IPS-18a (cell line): ENCODE measurements at regions not wholly inside any gene's neighbourhood (a gene's known extent, or its start where the extent isn't known, plus 50 kb on each side); places are given as distances from the start of the nearest gene placed in this dataset.

Experiments
- H3K27ac ChIP-seq: one replicate; pipeline ENCODE4 v1.5.1; 2013; ENCODE audit warnings: low read length
- H3K27me3 ChIP-seq: one replicate; pipeline ENCODE4 v1.6.1; 2013; ENCODE audit warnings: mild to moderate bottlenecking, low read length; ENCODE audit not compliant: control insufficient read depth, insufficient read depth
- H3K36me3 ChIP-seq: one replicate; pipeline ENCODE4 v1.6.1; 2013; ENCODE audit warnings: low read depth, low read length; ENCODE audit not compliant: control insufficient read depth
- H3K4me1 ChIP-seq: one replicate; pipeline ENCODE4 v1.6.1; 2013; ENCODE audit warnings: low read depth, low read length; ENCODE audit not compliant: control insufficient read depth
- H3K4me3 ChIP-seq: one replicate; pipeline ENCODE4 v1.5.1; 2013; ENCODE audit warnings: low read length
- H3K9ac ChIP-seq: one replicate; pipeline ENCODE4 v1.6.1; 2013; ENCODE audit warnings: mild to moderate bottlenecking, low read length, moderate library complexity
- H3K9me3 ChIP-seq: one replicate; pipeline ENCODE4 v1.6.1; 2013; ENCODE audit warnings: low read depth, low read length; ENCODE audit not compliant: control insufficient read depth

DNA sequence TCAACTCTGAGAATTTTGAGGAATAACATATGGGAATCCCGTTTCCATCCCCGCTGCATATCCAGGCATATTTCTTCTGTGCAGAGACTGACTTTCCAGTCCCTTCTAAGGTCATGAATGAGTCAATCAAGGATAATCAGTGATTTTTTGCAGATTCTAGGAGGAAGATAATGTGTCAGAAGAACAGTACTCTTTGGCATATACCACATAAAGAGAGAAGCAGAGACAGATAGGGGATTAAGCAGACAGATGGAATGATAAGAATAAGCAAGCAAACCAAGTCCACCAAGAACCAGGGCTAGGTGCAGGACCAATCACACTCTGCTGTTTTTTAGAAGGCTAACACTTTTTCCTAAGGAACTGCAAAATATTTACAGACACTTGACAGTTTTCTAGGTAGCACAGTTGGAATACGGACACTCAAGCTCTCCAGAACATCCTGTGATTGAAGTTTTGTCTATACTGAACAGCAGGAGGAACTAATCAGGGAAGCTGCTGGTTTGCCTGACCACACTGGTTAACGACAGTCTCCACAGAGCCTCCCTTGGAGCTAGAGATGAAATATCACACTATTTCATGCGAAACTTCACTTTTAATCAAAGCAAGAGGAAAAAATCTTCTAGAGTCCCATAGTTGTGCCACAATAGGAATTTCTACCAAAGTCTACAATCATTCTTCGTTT is 450.0 kb upstream of the KCNMB2 start:
- no peaks in the 10 kb centered on the region for H3K27me3 ChIP-seq
- H3K9ac ChIP-seq, result no peak overlapping the region
- H3K36me3 ChIP-seq, result no peaks in the 10 kb centered on the region
- peaks cover 22% of the 10 kb centered on the region for H3K4me1 ChIP-seq
- H3K27ac ChIP-seq, result no peak overlapping the region
- H3K4me3 ChIP-seq, result no peak overlapping the region
- H3K9me3 ChIP-seq, result no peaks in the 10 kb centered on the region

DNA sequence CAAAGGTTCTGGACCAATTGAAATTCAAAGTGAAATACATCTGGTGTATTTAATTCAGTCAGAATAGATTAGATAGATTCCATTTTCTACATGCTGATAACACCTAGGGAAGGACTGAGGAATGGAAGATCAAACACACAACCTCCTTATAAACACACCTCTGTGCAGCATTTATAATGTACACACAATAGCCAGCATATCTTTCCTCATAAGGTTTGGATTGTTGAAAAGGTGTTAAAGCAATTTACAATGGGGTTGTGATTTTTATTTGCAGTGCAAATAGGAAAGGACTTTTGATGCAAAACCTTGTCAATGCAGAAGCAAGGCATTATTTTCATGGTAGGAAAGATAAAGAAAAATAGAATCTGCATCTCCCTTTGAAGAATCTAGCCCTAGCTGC is 448.9 kb upstream of the KCNMB2 start:
- Histone ChIP-seq H3K9me3 (no peaks in the 10 kb centered on the region), H3K27ac (no peak overlapping the region), H3K4me1 (peaks cover 22% of the 10 kb centered on the region), H3K27me3 (no peaks in the 10 kb centered on the region), H3K36me3 (no peaks in the 10 kb centered on the region), H3K9ac (no peak overlapping the region), H3K4me3 (no peak overlapping the region)

DNA sequence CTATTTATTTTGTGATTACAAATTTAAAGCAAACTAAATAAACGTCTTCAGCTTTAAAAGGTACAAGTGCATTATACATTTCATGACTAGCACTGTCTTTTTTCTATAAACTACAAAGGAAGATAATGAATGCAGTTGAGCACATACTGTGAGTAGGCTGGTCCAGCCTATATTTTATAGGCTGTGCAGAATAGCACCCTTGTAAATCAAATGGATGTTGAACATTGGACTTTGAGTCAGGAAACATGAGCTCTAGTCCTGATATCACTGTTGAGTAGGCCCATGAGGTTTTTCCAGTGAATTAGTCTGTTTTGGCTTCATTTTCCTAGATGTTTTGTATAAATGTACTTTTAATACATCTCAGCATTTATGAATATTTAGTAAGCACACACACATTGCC is 447.3 kb upstream of the KCNMB2 start:
- H3K9me3 ChIP-seq, result no peaks in the 10 kb centered on the region
- no peak overlapping the region for H3K9ac ChIP-seq

DNA sequence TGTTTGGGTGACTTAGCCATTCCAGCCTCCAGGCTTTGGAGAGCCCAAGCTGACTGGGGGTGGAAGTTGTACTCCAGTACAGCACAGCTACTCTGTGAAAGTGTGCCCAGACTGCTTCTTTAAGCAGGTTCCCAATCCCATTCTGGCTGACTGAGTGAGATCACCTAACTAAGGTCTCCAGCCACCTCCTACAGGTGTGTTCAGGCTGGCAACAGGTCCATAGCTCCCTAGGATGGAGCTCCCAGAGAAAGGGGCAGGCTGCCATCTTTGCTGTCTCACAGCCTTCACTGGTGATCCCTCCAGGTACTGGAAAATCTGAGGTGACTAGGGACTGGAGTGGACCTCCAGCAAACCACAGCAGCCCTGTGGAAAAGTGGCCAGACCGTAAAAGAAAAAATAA is 445.3 kb upstream of the KCNMB2 start:
- Histone ChIP-seq H3K4me1 (no peaks in the 10 kb centered on the region), H3K4me3 (no peak overlapping the region), H3K36me3 (no peaks in the 10 kb centered on the region), H3K9ac (no peak overlapping the region), H3K9me3 (no peaks in the 10 kb centered on the region), H3K27me3 (no peaks in the 10 kb centered on the region), H3K27ac (no peak overlapping the region)

More for the DNA sequence above, 447.3 kb upstream of the KCNMB2 start:
- Histone ChIP-seq H3K4me3 (no peak overlapping the region), H3K36me3 (no peaks in the 10 kb centered on the region), H3K27me3 (no peaks in the 10 kb centered on the region), H3K4me1 (peaks cover 18% of the 10 kb centered on the region), H3K27ac (no peak overlapping the region)

DNA sequence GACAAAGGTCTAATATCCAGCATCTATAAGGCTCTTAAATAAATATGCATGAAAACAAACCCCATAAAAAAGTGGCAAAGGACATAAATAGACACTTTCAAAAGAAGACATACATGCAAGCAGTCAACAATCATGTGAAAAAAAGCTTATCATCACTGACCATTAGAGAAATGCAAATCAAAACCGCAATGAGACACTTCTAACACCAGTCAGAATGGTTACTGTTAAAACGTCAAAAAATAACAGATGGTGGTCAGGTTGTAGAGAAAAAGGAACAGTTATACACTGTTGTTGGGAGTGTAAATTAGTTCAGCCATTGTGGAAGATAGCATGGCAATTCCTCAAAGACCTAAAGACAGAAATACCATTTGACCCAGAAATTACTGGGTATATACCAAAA is 440.7 kb upstream of the KCNMB2 start:
- H3K27ac ChIP-seq, result no peak overlapping the region
- H3K9me3 ChIP-seq, result no peaks in the 10 kb centered on the region
- H3K36me3 ChIP-seq, result no peaks in the 10 kb centered on the region
- no peak overlapping the region for H3K4me3 ChIP-seq
- no peaks in the 10 kb centered on the region for H3K4me1 ChIP-seq
- H3K27me3 ChIP-seq, result no peaks in the 10 kb centered on the region
- H3K9ac ChIP-seq, result no peak overlapping the region

DNA sequence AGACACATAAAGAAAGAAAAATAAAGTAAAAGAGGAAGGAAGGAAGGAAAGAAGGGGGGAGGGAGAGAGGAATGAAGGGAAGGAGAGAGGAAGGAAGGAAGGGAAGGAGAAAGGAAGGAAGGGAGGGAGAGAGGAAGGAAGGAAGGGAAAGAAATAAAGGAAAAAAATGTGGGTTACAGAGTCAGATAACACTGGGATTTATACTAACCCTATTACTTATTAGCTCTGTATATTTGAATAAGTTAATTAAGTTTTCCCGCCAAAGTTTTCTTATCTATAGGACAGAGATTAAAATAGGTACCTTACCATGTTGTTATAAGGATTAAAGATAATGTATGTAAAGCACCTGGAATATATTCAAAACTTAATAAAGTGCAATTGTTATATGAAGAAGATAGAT is 439.3 kb upstream of the KCNMB2 start:
- H3K4me3 ChIP-seq, result no peak overlapping the region
- H3K9ac ChIP-seq, result no peak overlapping the region
- no peak overlapping the region for H3K27ac ChIP-seq
- peaks cover 8% of the 10 kb centered on the region for H3K4me1 ChIP-seq
- H3K9me3 ChIP-seq, result no peaks in the 10 kb centered on the region
- no peaks in the 10 kb centered on the region for H3K27me3 ChIP-seq
- no peaks in the 10 kb centered on the region for H3K36me3 ChIP-seq

DNA sequence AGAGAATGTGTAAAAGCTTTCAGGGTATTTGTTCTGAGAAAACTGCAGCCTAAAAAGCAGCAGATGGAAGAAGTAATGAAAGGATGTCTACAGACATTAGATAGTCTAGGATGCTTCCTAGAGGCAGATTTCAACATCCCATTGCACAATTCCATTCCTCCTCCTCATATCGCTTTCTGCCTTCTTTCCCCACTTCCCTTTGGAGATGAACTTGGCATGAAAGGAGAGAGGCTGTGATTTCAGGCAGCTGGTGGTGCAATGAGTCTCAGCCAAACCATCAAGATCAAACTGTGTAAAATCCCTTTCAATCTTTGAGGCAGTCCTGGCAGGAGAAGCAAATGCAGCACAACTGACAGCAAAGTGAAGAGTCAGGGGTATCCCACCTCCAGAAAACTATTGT is 438.7 kb upstream of the KCNMB2 start:
- H3K36me3 ChIP-seq, result no peaks in the 10 kb centered on the region
- no peak overlapping the region for H3K4me3 ChIP-seq
- H3K9ac ChIP-seq, result no peak overlapping the region
- H3K27ac ChIP-seq, result no peak overlapping the region
- no peaks in the 10 kb centered on the region for H3K27me3 ChIP-seq
- no peaks in the 10 kb centered on the region for H3K9me3 ChIP-seq
- peaks cover 8% of the 10 kb centered on the region for H3K4me1 ChIP-seq

DNA sequence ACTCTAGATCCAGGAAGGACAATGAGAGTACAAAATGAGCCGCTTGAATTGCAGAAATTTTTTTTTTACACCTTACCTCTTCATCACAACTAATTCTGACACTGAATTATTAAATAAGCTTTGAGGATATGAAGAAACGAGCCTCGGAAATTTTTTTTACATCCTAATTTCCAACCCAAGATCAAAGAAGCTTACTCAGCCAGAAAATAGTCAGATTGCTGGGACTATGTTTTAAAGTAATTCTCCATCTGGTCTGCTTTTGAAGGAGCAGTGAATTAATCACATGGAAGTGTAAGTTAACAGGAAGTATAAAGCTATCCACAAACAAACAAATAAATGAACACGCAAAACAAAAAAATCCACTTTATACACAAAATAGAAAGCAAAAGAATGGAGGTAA is 437.0 kb upstream of the KCNMB2 start:
- Histone ChIP-seq H3K36me3 (no peaks in the 10 kb centered on the region), H3K27me3 (no peaks in the 10 kb centered on the region), H3K9me3 (no peaks in the 10 kb centered on the region), H3K4me3 (no peak overlapping the region), H3K9ac (no peak overlapping the region), H3K4me1 (peaks cover 8% of the 10 kb centered on the region), H3K27ac (no peak overlapping the region)

DNA sequence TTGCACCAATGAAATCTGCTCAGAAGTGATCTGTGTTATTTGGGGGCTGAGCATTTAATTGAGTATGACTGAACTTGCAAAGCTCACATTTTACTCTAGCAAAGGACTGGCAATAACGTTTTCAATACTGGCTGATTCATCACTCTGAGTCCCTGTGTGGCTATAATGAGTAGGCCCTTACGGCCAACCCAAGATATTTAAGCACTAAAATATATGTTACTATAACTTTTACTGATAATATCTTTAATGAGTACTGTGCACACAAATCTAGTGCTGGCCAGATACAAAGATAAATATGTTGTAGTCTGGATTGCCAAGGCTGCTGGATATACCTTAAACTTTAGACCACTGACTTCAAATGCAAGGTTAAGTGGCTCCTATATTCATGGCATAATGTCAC is 436.4 kb upstream of the KCNMB2 start:
- no peak overlapping the region for H3K9ac ChIP-seq
- no peaks in the 10 kb centered on the region for H3K36me3 ChIP-seq
- no peak overlapping the region for H3K4me3 ChIP-seq
- no peaks in the 10 kb centered on the region for H3K27me3 ChIP-seq
- peaks cover 8% of the 10 kb centered on the region for H3K4me1 ChIP-seq
- no peak overlapping the region for H3K27ac ChIP-seq
- H3K9me3 ChIP-seq, result no peaks in the 10 kb centered on the region

DNA sequence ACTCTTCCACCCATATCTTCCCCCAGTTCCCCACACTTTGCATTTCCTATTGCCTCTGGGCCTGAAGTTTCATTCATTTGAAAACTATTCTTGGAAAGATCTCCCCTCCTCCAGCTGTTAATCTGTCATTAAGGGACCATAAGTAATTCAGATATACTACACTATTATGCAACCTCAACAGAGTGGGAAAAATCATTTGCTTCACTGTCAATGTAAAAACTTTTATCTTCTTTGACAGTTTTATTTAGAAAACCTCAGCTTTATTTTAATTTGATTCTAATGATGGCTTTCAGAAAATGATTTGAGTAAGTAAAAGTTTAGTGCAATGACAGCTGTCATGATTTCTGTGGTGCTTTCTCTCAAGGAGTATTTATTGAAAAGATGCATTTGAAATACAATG is 435.3 kb upstream of the KCNMB2 start:
- H3K9me3 ChIP-seq, result no peaks in the 10 kb centered on the region
- no peak overlapping the region for H3K4me3 ChIP-seq
- H3K27ac ChIP-seq, result no peak overlapping the region
- H3K36me3 ChIP-seq, result no peaks in the 10 kb centered on the region
- peaks cover 8% of the 10 kb centered on the region for H3K4me1 ChIP-seq
- H3K9ac ChIP-seq, result no peak overlapping the region
- H3K27me3 ChIP-seq, result no peaks in the 10 kb centered on the region

DNA sequence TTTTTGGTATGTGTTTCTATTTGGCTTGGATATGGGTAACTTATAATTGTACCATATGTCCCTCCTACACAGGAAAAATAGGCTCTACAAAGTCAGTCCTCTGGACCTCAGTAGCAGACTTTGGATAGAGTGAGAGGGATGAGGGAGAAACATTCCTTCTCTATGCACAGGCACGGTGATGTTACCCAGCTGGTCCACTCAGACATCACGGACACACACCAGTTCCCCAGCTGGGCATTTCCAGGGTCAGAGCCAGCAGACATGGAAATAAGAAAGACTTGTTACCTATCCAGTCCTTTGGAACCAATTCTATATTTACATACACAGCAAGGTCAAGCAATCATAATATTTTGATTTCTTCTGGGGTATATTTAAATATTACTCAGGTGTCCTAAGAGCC is 433.1 kb upstream of the KCNMB2 start:
- H3K4me3 ChIP-seq, result no peak overlapping the region
- no peaks in the 10 kb centered on the region for H3K27me3 ChIP-seq
- no peak overlapping the region for H3K27ac ChIP-seq
- no peaks in the 10 kb centered on the region for H3K9me3 ChIP-seq
- H3K9ac ChIP-seq, result no peak overlapping the region
- no peaks in the 10 kb centered on the region for H3K36me3 ChIP-seq
- peaks cover 8% of the 10 kb centered on the region for H3K4me1 ChIP-seq

DNA sequence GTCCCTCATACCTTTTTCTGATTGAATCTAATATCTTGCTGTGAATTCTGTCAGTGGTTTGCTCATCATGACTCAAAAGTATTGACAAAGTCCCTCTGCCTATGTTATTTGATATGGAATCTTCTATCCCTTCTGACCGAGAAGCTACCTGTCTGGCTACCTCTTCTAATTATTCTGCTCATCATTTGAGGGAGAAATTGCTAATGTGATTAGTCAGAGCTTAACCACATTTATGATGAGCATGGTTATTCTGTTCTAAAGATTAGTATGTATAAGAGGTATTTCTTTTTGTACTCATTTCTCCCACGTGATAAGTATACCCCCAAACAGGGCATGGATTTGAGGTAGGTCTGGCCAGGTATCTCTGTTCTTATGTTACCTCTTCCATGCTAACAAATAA is 428.4 kb upstream of the KCNMB2 start:
- H3K27ac ChIP-seq, result no peak overlapping the region
- no peaks in the 10 kb centered on the region for H3K9me3 ChIP-seq
- H3K27me3 ChIP-seq, result no peaks in the 10 kb centered on the region
- no peaks in the 10 kb centered on the region for H3K36me3 ChIP-seq
- H3K9ac ChIP-seq, result no peak overlapping the region
- H3K4me1 ChIP-seq, result no peaks in the 10 kb centered on the region
- no peak overlapping the region for H3K4me3 ChIP-seq
